ENCODE measurements at regions not wholly inside any gene's neighbourhood (a gene's known extent, or its start where the extent isn't known, plus 50 kb on each side); places are given as distances from the start of the nearest gene placed in this dataset.
"Not testable (repeated sequence)": the region's sequence is repeated elsewhere in the genome, so short reads cannot be mapped to it uniquely, and the experiment has no call there.

DNA sequence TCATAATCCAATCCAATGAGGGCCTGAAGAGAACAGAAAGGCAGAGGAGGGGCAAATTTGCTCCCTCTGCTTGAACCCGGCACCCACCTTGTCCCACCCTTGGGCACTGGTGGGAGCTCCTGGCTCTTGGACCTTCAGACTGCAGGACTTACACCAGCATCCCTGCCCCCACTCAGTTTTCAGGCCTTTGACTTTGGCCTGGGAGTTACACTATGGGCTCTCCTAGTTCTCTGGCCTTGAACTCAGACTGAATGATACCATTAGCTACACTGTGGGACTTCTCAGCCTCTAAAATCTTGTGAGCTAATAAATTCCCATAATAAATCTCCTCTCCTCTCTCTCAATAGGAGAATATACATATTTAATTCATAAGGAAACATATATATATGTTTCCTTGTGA, 114.4 kb downstream of the AHR start:
- Mint-ChIP-seq H3K9me3 (ENCODE audit: low read depth) (no peaks in the 10 kb centered on the region), H3K4me3 (ENCODE audit: unreplicated experiment) (no peak overlapping the region), H3K4me1 (ENCODE audit: low read depth) (peaks cover 12% of the 10 kb centered on the region), H3K36me3 (ENCODE audit: low read depth) (no peaks in the 10 kb centered on the region), H3K27me3 (ENCODE audit: low read depth) (no peaks in the 10 kb centered on the region), H3K27ac (ENCODE audit: unreplicated experiment) (no peak overlapping the region)
- TF ChIP-seq, protein P1, sequence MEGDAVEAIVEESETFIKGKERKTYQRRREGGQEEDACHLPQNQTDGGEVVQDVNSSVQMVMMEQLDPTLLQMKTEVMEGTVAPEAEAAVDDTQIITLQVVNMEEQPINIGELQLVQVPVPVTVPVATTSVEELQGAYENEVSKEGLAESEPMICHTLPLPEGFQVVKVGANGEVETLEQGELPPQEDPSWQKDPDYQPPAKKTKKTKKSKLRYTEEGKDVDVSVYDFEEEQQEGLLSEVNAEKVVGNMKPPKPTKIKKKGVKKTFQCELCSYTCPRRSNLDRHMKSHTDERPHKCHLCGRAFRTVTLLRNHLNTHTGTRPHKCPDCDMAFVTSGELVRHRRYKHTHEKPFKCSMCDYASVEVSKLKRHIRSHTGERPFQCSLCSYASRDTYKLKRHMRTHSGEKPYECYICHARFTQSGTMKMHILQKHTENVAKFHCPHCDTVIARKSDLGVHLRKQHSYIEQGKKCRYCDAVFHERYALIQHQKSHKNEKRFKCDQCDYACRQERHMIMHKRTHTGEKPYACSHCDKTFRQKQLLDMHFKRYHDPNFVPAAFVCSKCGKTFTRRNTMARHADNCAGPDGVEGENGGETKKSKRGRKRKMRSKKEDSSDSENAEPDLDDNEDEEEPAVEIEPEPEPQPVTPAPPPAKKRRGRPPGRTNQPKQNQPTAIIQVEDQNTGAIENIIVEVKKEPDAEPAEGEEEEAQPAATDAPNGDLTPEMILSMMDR (IDR thresholded peaks at IDR 0.05): no peak
- no peak for DNase-seq (ENCODE audit: low spot score)

DNA sequence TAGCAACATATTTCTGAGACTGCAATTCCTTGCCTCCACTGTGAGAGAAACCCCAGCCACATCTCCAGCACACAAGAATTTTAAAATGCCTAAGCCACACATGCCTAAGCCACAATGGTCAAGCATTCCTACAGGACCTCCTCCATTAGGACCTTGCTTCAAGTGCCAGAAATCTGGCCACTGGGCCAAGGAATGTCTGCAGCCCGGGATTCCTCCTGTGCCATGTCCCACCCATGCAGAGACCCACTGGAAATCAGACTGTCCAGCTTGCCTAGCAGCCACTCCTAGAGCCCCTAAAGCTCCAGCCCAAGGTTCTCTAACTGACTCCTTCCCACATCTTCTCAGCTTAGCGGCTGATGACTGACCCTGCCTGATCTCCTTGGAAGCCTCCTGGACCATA, 117.5 kb downstream of the AHR start:
- DNase-seq (ENCODE audit: low spot score): no peak
- Mint-ChIP-seq H3K4me3 (ENCODE audit: unreplicated experiment) (no peak overlapping the region), H3K27me3 (ENCODE audit: low read depth) (no peaks in the 10 kb centered on the region), H3K27ac (ENCODE audit: unreplicated experiment) (no peak overlapping the region), H3K36me3 (ENCODE audit: low read depth) (no peaks in the 10 kb centered on the region), H3K9me3 (ENCODE audit: low read depth) (no peaks in the 10 kb centered on the region), H3K4me1 (ENCODE audit: low read depth) (no peaks in the 10 kb centered on the region)
- TF ChIP-seq, protein P1 (IDR thresholded peaks at IDR 0.05): no peak

DNA sequence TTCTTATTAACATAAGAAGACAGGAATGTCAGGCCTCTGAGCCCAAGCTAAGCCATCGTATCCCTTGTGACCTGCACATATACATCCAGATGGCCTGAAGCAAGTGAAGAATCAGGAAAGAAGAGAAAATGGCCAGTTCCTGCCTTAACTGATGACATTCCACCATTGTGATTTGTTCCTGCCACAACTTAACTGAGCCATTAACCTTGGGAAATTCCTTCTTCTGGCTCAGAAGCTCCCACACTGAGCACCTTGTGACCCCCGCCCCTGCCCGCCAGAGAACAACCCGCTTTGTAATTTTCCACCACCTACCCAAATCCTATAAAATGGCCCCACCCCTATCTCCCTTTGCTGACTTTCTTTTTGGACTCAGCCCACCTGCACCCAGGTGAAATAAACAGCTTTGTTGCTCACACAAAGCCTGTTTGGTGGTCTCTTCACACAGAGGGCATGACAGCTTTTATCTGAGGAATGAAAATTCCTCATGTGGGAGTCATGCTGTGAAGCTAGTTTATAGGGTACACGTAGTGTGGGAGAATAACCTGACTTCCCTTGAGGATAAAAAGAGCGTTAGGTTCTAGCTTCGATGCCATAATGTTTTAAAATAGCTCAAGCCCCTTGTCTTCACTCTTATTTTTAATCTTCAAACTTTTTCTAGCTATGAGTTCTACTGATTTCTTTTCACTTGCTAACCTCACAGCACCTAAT, 122.0 kb downstream of the AHR start:
- not testable (repeated sequence) for H3K27me3 Mint-ChIP-seq (ENCODE audit: low read depth); H3K4me3 Mint-ChIP-seq (ENCODE audit: unreplicated experiment); H3K27ac Mint-ChIP-seq (ENCODE audit: unreplicated experiment); H3K9me3 Mint-ChIP-seq (ENCODE audit: low read depth); H3K36me3 Mint-ChIP-seq (ENCODE audit: low read depth); DNase-seq (ENCODE audit: low spot score)
- H3K4me1 Mint-ChIP-seq (ENCODE audit: low read depth): peaks cover 13% of the 10 kb centered on the region

DNA sequence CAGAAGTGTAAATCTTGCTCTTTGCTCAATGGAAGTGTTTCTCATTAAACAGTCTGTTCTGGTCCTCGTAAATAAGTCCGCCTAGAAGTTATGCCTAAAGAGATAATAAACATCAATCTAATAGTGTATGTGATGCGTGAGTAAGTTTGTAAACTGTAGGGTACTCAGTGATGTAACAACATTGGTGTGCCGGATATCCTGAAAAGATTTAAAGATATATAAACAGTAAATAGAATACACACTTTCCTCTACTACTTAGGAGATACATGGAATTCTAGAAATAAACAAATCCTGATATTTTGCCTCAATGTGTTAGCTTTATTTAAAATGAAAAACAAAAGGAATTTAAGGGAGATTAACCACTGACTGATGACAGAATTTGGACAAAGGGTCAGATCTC, 123.5 kb downstream of the AHR start:
- no peaks in the 10 kb centered on the region for H3K36me3 Mint-ChIP-seq (ENCODE audit: low read depth)
- H3K4me1 Mint-ChIP-seq (ENCODE audit: low read depth): peaks cover 13% of the 10 kb centered on the region
- H3K4me3 Mint-ChIP-seq (ENCODE audit: unreplicated experiment): no peak overlapping the region
- peaks cover 7% of the 10 kb centered on the region for H3K9me3 Mint-ChIP-seq (ENCODE audit: low read depth)
- no peak for DNase-seq (ENCODE audit: low spot score)
- TF ChIP-seq, protein P1 (IDR thresholded peaks at IDR 0.05): no peak
- H3K27me3 Mint-ChIP-seq (ENCODE audit: low read depth): no peaks in the 10 kb centered on the region
- H3K27ac Mint-ChIP-seq (ENCODE audit: unreplicated experiment): no peak overlapping the region

DNA sequence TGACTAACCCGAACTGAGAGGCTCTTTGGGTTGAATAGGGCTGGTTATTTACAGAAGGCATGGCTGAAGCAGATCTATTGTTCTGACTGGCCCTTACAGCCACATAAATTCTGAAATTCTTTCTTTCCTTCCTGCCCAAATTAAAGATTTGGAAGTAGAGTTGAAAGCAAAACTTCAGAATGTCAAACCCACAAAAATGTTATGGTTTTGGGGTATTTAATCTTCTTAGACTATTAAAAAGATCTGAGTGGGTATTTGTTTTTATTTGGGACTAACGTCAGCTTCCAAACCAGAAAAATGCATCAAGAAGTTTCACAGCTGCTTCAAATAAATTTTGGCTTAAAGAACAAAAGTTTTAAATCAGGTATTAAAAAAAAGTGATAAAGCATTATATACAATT, 124.5 kb downstream of the AHR start:
- no peak for DNase-seq (ENCODE audit: low spot score)
- Mint-ChIP-seq H3K4me1 (ENCODE audit: low read depth) (peaks cover 13% of the 10 kb centered on the region), H3K4me3 (ENCODE audit: unreplicated experiment) (no peak overlapping the region), H3K27me3 (ENCODE audit: low read depth) (no peaks in the 10 kb centered on the region), H3K9me3 (ENCODE audit: low read depth) (peaks cover 11% of the 10 kb centered on the region), H3K36me3 (ENCODE audit: low read depth) (peaks cover 2% of the 10 kb centered on the region), H3K27ac (ENCODE audit: unreplicated experiment) (no peak overlapping the region)
- TF ChIP-seq, protein P1 (IDR thresholded peaks at IDR 0.05): no peak

DNA sequence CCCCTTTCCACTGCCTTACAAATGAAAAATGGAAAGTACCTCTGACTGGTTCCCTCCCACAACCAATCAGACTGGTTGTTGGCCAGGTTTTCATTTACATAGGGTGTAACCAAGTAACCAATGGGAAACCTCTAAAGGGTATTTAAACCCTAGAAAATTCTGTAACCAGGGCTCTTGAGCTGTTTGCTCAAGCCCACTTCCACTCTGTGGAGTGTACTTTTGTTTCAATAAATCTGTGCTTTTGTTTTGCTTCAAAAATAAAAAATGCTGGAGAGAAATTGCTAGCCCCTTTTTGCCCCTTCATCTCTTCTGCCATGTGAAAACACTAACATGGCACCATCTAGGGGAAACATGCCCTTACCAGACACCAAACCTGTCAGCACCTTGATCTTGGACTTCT, 129.5 kb downstream of the AHR start:
- no peak overlapping the region for H3K4me3 Mint-ChIP-seq (ENCODE audit: unreplicated experiment)
- no peak for DNase-seq (ENCODE audit: low spot score)
- TF ChIP-seq, protein P1 (IDR thresholded peaks at IDR 0.05): no peak
- peaks cover 6% of the 10 kb centered on the region for H3K36me3 Mint-ChIP-seq (ENCODE audit: low read depth)
- no peak overlapping the region for H3K27ac Mint-ChIP-seq (ENCODE audit: unreplicated experiment)
- no peaks in the 10 kb centered on the region for H3K27me3 Mint-ChIP-seq (ENCODE audit: low read depth)
- peaks cover 26% of the 10 kb centered on the region for H3K9me3 Mint-ChIP-seq (ENCODE audit: low read depth)
- peaks cover 8% of the 10 kb centered on the region for H3K4me1 Mint-ChIP-seq (ENCODE audit: low read depth)

All from chondrocyte (in vitro differentiated cells).